MM.1S (cell line): ENCODE measurements at regions not wholly inside any gene's neighbourhood (a gene's known extent, or its start where the extent isn't known, plus 50 kb on each side); places are given as distances from the start of the nearest gene placed in this dataset.

Experiments
- DNase-seq: peaks from one replicate; pipeline ENCODE4 v3.0.0-alpha.2; 2015
- H2AFZ ChIP-seq: fragments of 300-600 bp; sonication (generic); 2 replicates; pipeline ENCODE4 v1.6.0; 2016; ENCODE audit warnings: antibody characterized with exemption, low read length
- H3F3A ChIP-seq: fragments of 300-600 bp; sonication (generic); 2 replicates; pipeline ENCODE4 v1.6.1; 2016; ENCODE audit warnings: mild to moderate bottlenecking, antibody characterized with exemption, low read length, moderate library complexity, mixed read lengths; ENCODE audit not compliant: insufficient read depth
- H3K27ac ChIP-seq: fragments of 300-600 bp; sonication (generic); 2 replicates; pipeline ENCODE4 v1.5.1; 2016; ENCODE audit warnings: mild to moderate bottlenecking, low read length
- H3K27me3 ChIP-seq: fragments of 300-600 bp; sonication (generic); replicated peaks from 2 replicates; pipeline ENCODE4 v1.6.0; 2016; ENCODE audit warnings: low read length; ENCODE audit not compliant: insufficient read depth
- H3K36me3 ChIP-seq: fragments of 300-600 bp; sonication (generic); replicated peaks from 2 replicates; pipeline ENCODE4 v1.6.1; 2016; ENCODE audit warnings: mild to moderate bottlenecking, low read length, mixed read lengths; ENCODE audit not compliant: insufficient read depth
- H3K4me1 ChIP-seq: fragments of 300-600 bp; sonication (generic); 2 replicates; pipeline ENCODE4 v1.6.1; 2016; ENCODE audit warnings: low read length, mixed read lengths
- H3K4me2 ChIP-seq: fragments of 300-600 bp; sonication (generic); 2 replicates; pipeline ENCODE4 v1.6.0; 2016; ENCODE audit warnings: low read depth, low read length
- H3K4me3 ChIP-seq: fragments of 300-600 bp; sonication (generic); 2 replicates; pipeline ENCODE4 v1.5.1; 2016; ENCODE audit warnings: low read length, mixed read lengths
- H3K79me2 ChIP-seq: fragments of 300-600 bp; sonication (generic); 2 replicates; pipeline ENCODE4 v1.6.1; 2016; ENCODE audit warnings: mixed run types, low read length, mixed read lengths
- H3K9ac ChIP-seq: fragments of 300-600 bp; sonication (generic); 2 replicates; pipeline ENCODE4 v1.6.1; 2016; ENCODE audit warnings: low read length, mixed read lengths
- H3K9me2 ChIP-seq: fragments of 300-600 bp; sonication (generic); replicated peaks from 2 replicates; pipeline ENCODE4 v1.6.1; 2016; ENCODE audit warnings: mild to moderate bottlenecking, low read length, mixed read lengths; ENCODE audit not compliant: insufficient read depth
- H3K9me3 ChIP-seq: fragments of 300-600 bp; sonication (generic); replicated peaks from 2 replicates; pipeline ENCODE4 v1.6.1; 2016; ENCODE audit warnings: mild to moderate bottlenecking, low read length, mixed read lengths; ENCODE audit not compliant: insufficient read depth
- H4K20me1 ChIP-seq: fragments of 300-600 bp; sonication (generic); 2 replicates; pipeline ENCODE4 v1.6.1; 2016; ENCODE audit warnings: mild to moderate bottlenecking, low read length, moderate library complexity, mixed read lengths; ENCODE audit not compliant: insufficient read depth
- CTCF ChIP-seq: fragments of 300-600 bp; sonication (generic); IDR thresholded peaks from 2 replicates; pipeline ENCODE4 v1.5.1; 2016; ENCODE audit warnings: antibody characterized with exemption, low read length, mixed read lengths
- EZH2 ChIP-seq: fragments of 300-600 bp; sonication (generic); optimal IDR thresholded peaks from 2 replicates; pipeline ENCODE3; 2017; ENCODE audit warnings: low read depth, mild to moderate bottlenecking, antibody characterized with exemption, low read length, mixed read lengths
- EZH2phosphoT487 ChIP-seq: fragments of 300-600 bp; sonication (generic); IDR thresholded peaks from 2 replicates; pipeline ENCODE4 v1.6.1; 2018; ENCODE audit warnings: antibody characterized with exemption, low read length

DNA sequence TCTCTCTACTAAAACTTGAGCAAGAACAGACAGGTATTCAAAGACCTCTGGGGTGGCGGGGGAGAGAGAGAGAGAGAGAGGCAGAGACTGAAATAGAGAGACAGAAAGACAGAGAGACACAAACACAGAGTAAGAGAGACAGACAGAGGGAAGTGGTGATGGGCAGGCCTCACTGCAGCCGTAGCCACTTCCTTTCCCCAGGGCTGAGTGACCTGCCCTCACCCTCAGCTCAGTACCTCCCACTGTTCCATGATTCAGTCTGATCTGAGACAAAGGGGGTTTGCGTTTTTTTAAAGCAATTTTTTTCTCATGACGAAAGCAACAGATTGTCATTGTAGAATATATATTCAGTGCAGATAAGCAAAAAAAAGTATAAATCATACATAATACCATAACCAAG lies 607.9 kb upstream of the B3GAT1 start:
- Histone ChIP-seq H3K9ac (no peak overlapping the region), H3K4me2 (no peak overlapping the region)
- no peak for DNase-seq

DNA sequence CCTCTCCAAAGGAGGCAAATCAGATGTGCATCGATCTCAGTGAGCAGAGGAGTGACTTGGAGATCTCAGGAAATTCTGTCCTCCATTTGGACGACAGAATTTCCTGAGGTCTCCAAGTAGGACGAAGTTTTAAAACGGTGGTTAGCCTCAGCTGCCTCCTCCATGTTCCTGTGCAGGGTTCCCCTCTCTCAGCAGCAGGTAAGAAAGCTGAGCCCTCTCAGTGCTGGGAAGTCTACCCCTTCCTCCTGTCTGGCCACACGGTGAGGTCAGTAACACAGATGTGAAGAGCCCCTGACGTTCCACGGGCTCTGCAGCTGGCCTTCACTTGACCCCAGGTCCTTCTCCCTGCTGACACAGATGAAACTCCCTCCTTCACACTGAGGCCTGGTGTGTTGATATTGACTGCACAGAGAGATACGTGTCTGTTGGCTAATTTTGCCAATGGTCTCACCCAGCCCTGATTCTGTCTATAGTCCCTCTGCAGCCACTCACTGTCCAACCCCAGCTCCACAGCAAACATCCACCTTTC lies 607.4 kb upstream of the B3GAT1 start:
- no peaks in the 10 kb centered on the region for H4K20me1 ChIP-seq
- no peaks in the 10 kb centered on the region for H3K27me3 ChIP-seq
- no peaks in the 10 kb centered on the region for H3K9me2 ChIP-seq
- no peaks in the 10 kb centered on the region for H3K79me2 ChIP-seq
- H3K27ac ChIP-seq: no peak overlapping the region
- H3K36me3 ChIP-seq: no peaks in the 10 kb centered on the region
- H3K4me3 ChIP-seq: no peak overlapping the region
- no peak overlapping the region for H2AFZ ChIP-seq
- H3K4me2 ChIP-seq: no peak overlapping the region
- no peak overlapping the region for H3K9ac ChIP-seq
- H3K9me3 ChIP-seq: no peaks in the 10 kb centered on the region
- no peaks in the 10 kb centered on the region for H3K4me1 ChIP-seq
- no peaks in the 10 kb centered on the region for H3F3A ChIP-seq
- TF ChIP-seq CTCF: no peak
- no peak for TF ChIP-seq EZH2phosphoT487
- TF ChIP-seq EZH2: no peak
- DNase-seq: no peak

More for the DNA sequence above, 607.9 kb upstream of the B3GAT1 start:
- no peaks in the 10 kb centered on the region for H3K4me1 ChIP-seq
- H3K9me3 ChIP-seq: no peaks in the 10 kb centered on the region
- no peaks in the 10 kb centered on the region for H3K27me3 ChIP-seq
- no peaks in the 10 kb centered on the region for H3K9me2 ChIP-seq
- H2AFZ ChIP-seq: no peak overlapping the region
- H4K20me1 ChIP-seq: no peaks in the 10 kb centered on the region
- no peaks in the 10 kb centered on the region for H3F3A ChIP-seq
- H3K4me3 ChIP-seq: no peak overlapping the region
- no peak overlapping the region for H3K27ac ChIP-seq
- H3K36me3 ChIP-seq: no peaks in the 10 kb centered on the region
- TF ChIP-seq CTCF (no peak), EZH2 (no peak), EZH2phosphoT487 (no peak)
- H3K79me2 ChIP-seq: no peaks in the 10 kb centered on the region

DNA sequence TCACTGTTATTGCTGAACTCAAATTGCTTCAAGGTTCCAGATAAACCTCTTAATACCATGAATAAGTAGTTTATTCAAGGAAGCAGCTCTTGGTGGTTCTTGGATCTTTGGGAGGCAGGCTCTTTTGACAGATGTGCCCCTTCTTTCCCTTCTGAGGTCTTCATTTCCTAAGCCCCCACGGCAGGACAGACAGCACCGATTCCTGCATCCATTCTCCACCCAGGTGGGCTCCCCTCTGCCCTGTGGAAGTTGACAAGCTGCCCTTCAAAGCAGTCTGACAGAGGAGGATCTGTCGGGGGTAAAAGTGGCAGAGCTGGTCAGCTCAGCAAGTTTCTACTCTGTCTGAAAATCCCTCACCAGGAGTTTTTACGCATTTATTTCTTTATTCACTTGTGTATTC lies 605.3 kb upstream of the B3GAT1 start:
- H2AFZ ChIP-seq: no peak overlapping the region
- no peaks in the 10 kb centered on the region for H3K79me2 ChIP-seq
- no peaks in the 10 kb centered on the region for H3K36me3 ChIP-seq
- no peaks in the 10 kb centered on the region for H3K9me3 ChIP-seq
- no peak overlapping the region for H3K27ac ChIP-seq
- no peaks in the 10 kb centered on the region for H4K20me1 ChIP-seq
- no peaks in the 10 kb centered on the region for H3K9me2 ChIP-seq
- no peaks in the 10 kb centered on the region for H3F3A ChIP-seq
- no peak for DNase-seq
- H3K4me1 ChIP-seq: no peaks in the 10 kb centered on the region
- no peak overlapping the region for H3K4me2 ChIP-seq
- no peaks in the 10 kb centered on the region for H3K27me3 ChIP-seq
- H3K9ac ChIP-seq: no peak overlapping the region
- no peak overlapping the region for H3K4me3 ChIP-seq
- TF ChIP-seq EZH2phosphoT487 (no peak), EZH2 (no peak), CTCF (no peak)
